BJ (cell line): ENCODE measurements at regions not wholly inside any gene's neighbourhood (a gene's known extent, or its start where the extent isn't known, plus 50 kb on each side); places are given as distances from the start of the nearest gene placed in this dataset.
"Not testable (repeated sequence)": the region's sequence is repeated elsewhere in the genome, so short reads cannot be mapped to it uniquely, and the experiment has no call there.

Source experiments
- CTCF ChIA-PET: fragments of 350-600 bp; formaldehyde crosslinking; extraction: SDS; loops from one replicate; lab custom pipeline; 2021; ENCODE audit warnings: antibody characterized with exemption, inconsistent platforms; lab: Yijun Ruan, JAX
- POLR2A ChIA-PET: fragments of 300-600 bp; sonication (Branson Sonifier 250); formaldehyde crosslinking; extraction: SDS; loops from one replicate; lab custom pipeline; 2021; ENCODE audit warnings: antibody characterized with exemption; lab: Charles Lee
- DNase-seq: peaks from one replicate; pipeline ENCODE4 v3.0.0-alpha.2; 2011; ENCODE audit warnings: low read depth
- H3K27me3 ChIP-seq: 2 replicates; pipeline ENCODE4 v1.6.0; 2011; ENCODE audit warnings: low read length; ENCODE audit not compliant: control insufficient read depth, insufficient read depth
- H3K36me3 ChIP-seq: 2 replicates; pipeline ENCODE4 v1.5.1; 2011; ENCODE audit warnings: low read length; ENCODE audit not compliant: control insufficient read depth, insufficient read depth
- H3K4me3 ChIP-seq: 2 replicates; pipeline ENCODE4 v1.5.1; 2011; ENCODE audit warnings: low read depth, mild to moderate bottlenecking, control low read depth, low read length
- CTCF ChIP-seq: IDR thresholded peaks from 2 replicates; pipeline ENCODE4 v1.5.1; 2011; ENCODE audit warnings: low read depth, mild to moderate bottlenecking, control low read depth, inconsistent platforms, low read length, moderate library complexity; ENCODE audit not compliant: insufficient read depth

GRCh38 chr4:27414887-27415731 is 554.5 kb downstream of the STIM2 start:
- POLR2A ChIA-PET = no interaction called here
- CTCF ChIA-PET = no interaction called here
- no peaks in the 10 kb centered on the region for H3K27me3 ChIP-seq
- TF ChIP-seq CTCF = no peak
- H3K36me3 ChIP-seq = no peaks in the 10 kb centered on the region
- DNase-seq = no peak
- H3K4me3 ChIP-seq = no peak overlapping the region

- no peak overlapping the region for H3K4me3 ChIP-seq
- no peak for DNase-seq
- ChIA-PET CTCF (no interaction called here), POLR2A (no interaction called here)
- no peak for TF ChIP-seq CTCF
- no peaks in the 10 kb centered on the region for H3K27me3 ChIP-seq
- no peaks in the 10 kb centered on the region for H3K36me3 ChIP-seq
Measured at GRCh38 chr4:27428661-27429060, 568.0 kb downstream of the STIM2 start.

- ChIA-PET CTCF (no interaction called here), POLR2A (no interaction called here)
- DNase-seq = no peak
- Histone ChIP-seq H3K4me3 (no peak overlapping the region), H3K27me3 (no peaks in the 10 kb centered on the region), H3K36me3 (no peaks in the 10 kb centered on the region)
- TF ChIP-seq CTCF = no peak
Measured at GRCh38 chr4:27429364-27429871, 568.8 kb downstream of the STIM2 start.

GRCh38 chr4:27442146-27442545 is 581.5 kb downstream of the STIM2 start:
- CTCF ChIA-PET = no interaction called here
- no peaks in the 10 kb centered on the region for H3K36me3 ChIP-seq
- DNase-seq = no peak
- POLR2A ChIA-PET = no interaction called here
- H3K4me3 ChIP-seq = no peak overlapping the region
- no peak for TF ChIP-seq CTCF
- no peaks in the 10 kb centered on the region for H3K27me3 ChIP-seq

- H3K4me3 ChIP-seq, DNase-seq, H3K27me3 ChIP-seq, POLR2A ChIA-PET, H3K36me3 ChIP-seq, CTCF ChIA-PET: not testable (repeated sequence)
Measured at GRCh38 chr4:27442661-27443060, 582.0 kb downstream of the STIM2 start.
